ENCODE measurements at regions not wholly inside any gene's neighbourhood (a gene's known extent, or its start where the extent isn't known, plus 50 kb on each side); places are given as distances from the start of the nearest gene placed in this dataset.

DNA sequence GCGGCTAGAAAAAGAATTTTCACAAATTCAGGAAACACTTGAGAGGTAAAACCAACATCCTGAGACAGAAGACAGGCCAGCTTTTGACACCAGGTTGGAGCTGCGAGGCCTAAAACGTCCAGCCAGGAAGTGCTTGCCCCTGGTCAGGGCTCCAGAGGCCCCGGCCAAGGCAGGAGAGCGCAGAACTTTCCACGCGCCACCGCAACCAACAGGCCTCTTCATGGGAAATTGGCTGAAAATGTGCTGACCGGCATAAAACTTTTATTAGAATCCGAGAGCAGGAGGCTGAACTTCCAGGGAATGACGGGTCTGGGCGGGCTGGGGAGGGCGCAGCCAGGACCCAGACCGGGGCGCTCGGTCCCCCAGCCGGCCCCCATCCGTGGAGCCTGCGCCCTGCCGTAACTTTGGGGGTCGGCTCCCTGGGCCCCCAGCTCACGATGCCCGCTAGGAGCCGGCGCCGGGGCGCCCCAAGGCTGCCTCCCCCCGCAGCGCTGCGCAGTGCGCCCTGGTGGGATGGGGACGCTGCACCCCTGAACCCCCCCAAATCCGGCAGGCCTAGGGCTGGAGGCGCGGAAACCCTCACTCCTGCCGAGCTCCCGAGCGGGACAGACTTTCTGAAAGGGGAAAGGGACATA lies 414.0 kb upstream of the MKI67 start:
- TF ChIP-seq CTCF (IDR thresholded peaks at IDR 0.05; ENCODE audit: low read depth, low read length), result no peak
- DNase-seq (ENCODE audit: low read depth in 2 of 2), result no peak
- H3K4me3 ChIP-seq (replicated peaks in 1 of 2; ENCODE audit: low read depth in 2 of 2, low read length in 2 of 2), result no peak overlapping the region

DNA sequence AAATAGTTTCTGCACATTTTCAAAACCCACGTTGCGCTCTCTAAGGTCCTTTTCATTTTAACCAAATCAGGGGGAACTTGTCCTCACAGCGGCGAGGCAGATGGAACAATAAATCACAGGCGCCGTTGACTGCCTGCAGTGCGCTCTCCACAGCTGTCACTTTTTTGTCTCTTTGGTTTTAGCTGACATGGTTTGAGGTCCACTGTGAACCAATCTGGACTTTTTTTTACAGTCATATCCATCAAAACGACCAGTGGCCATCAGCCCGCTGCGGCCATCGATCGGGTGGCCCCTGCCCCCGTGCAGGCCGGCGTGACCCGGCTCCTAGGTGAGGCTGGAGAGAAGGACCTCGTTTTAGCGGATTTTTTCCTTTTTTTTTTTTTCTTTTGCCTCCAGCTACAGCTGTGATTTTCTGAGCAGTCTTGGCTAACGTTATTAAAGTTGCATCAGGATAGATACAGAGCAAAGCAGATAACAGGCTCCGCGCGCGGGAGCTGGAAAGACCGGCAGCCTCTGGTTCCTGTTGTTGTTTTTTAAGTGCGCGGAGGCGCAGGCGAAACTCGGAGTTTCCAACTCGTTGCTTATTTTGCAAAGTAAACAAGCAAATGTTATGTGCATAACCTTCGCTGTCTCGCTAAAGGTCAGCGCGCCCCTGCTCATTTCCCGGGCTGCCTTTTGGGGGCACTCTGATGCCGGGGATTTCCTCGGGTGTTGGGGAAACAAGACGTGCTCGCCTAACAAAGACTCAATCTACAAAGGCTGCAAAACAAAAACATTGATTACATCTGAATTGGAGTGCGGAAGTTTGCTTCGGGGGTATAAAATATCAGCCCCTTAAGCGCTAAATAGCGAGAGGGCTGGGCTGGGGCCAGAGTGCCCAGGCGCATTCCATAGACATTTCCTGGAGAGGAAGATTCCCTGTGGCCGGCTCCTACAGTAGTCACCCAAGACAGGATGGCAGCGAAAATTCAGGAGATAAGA lies 414.8 kb upstream of the MKI67 start:
- DNase-seq (ENCODE audit: low read depth in 2 of 2), result peak in 1 of 2 donors; percentile 12
- no peak for TF ChIP-seq CTCF (IDR thresholded peaks at IDR 0.05; ENCODE audit: low read depth, low read length)
- H3K4me3 ChIP-seq (replicated peaks in 1 of 2; ENCODE audit: low read depth in 2 of 2, low read length in 2 of 2), result no peak overlapping the region

DNA sequence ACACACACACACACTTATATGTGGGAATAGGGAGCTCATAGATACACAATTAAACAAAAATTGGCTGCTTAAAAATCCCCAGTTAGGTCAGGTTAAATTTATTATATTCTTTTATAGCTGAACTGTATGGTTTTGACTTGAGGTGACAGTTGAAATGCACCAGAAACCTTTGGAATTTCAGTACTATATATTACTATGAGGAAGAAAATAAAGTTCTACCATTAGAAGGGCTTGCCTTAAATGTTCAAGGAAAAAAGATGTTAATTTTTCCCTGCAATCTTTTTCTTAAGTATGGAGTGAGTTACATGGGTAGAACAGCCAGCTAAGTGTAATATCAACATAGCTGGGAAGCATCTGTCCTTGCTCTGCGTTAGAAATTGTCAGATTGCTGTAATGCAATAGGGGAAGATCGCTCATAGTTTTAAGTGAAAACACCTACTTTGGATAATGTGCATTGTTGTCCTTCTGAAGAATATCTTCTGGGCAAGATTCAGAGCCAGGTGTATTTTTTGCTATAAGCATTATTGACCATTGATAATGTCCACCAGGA lies 415.8 kb upstream of the MKI67 start:
- DNase-seq (ENCODE audit: low read depth in 2 of 2), result no peak
- no peak for TF ChIP-seq CTCF (IDR thresholded peaks at IDR 0.05; ENCODE audit: low read depth, low read length)
- no peak overlapping the region for H3K4me3 ChIP-seq (replicated peaks in 1 of 2; ENCODE audit: low read depth in 2 of 2, low read length in 2 of 2)

DNA sequence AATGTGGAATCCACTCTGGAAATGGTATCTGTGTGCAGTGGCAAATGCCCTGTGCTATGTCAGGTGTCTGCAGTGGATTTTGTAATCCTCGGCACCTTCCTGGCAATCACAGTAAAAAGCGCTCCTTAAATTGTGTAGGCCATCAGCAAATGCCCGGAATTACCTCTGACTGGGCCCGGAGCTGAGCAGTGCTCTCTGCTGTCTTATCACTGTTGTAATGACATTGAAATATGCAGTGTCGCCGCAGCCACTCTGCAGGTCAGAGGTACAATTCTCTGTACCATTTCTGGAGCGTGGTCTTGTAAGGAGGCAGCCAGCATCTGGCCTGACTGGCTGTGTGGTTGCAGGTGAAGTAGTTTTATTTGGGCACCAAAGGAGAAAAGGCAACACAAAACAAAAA lies 416.4 kb upstream of the MKI67 start:
- no peak for DNase-seq (ENCODE audit: low read depth in 2 of 2)
- no peak overlapping the region for H3K4me3 ChIP-seq (replicated peaks in 1 of 2; ENCODE audit: low read depth in 2 of 2, low read length in 2 of 2)
- TF ChIP-seq CTCF (IDR thresholded peaks at IDR 0.05; ENCODE audit: low read depth, low read length), result no peak

DNA sequence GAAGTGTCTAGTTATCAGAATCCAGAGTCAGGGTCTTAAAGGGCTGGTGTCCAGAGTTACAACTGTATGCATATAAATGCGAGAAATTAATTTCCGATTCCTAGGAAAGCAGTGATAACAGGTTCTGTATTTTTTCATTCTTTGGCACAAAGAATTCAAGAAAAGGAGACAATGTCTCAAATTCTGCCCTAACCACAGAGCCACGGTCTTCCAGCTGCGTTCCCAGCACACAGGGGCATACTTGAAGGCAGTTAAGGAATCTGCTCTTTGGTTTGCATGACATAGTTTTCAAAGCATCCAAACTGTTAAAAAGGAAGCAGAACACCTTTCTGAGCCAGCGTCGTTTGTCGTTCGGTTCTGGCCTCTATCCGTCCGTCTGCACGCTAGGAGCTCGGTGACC lies 416.9 kb upstream of the MKI67 start:
- no peak overlapping the region for H3K4me3 ChIP-seq (replicated peaks in 1 of 2; ENCODE audit: low read depth in 2 of 2, low read length in 2 of 2)
- no peak for DNase-seq (ENCODE audit: low read depth in 2 of 2)
- TF ChIP-seq CTCF (IDR thresholded peaks at IDR 0.05; ENCODE audit: low read depth, low read length), result no peak

DNA sequence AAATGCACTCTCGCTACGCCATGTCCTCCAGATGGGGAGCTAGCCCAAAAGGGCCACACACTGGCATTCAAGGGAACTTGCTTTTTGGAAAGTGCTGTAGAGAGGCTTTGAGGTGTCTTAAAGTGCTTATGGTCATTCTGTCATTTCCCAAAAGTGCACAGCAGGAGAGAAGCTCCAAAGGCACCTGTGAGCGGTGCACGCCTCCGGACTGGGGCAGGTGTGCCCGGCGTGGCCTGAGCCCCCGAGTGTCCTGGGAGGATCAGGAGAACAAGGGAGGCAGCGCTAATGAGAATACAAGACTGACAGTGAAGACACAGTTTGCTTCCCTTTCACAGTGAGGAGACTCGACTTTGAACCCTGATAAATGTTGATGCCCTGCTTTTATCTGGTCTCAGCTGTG lies 419.0 kb upstream of the MKI67 start:
- DNase-seq (ENCODE audit: low read depth in 2 of 2), result no peak
- TF ChIP-seq CTCF (IDR thresholded peaks at IDR 0.05; ENCODE audit: low read depth, low read length), result no peak
- no peak overlapping the region for H3K4me3 ChIP-seq (replicated peaks in 1 of 2; ENCODE audit: low read depth in 2 of 2, low read length in 2 of 2)
